IPS-20b (cell line): ENCODE measurements at regions not wholly inside any gene's neighbourhood (a gene's known extent, or its start where the extent isn't known, plus 50 kb on each side); places are given as distances from the start of the nearest gene placed in this dataset.

Experiments
- H3K27ac ChIP-seq: one replicate; pipeline ENCODE4 v1.5.1; 2013; ENCODE audit warnings: low read length
- H3K27me3 ChIP-seq: 2 replicates; pipeline ENCODE4 v1.6.1; 2013; ENCODE audit warnings: mild to moderate bottlenecking, low read length, inconsistent platforms; ENCODE audit not compliant: insufficient read depth
- H3K36me3 ChIP-seq: 2 replicates; pipeline ENCODE4 v1.6.1; 2013; ENCODE audit warnings: low read depth, mild to moderate bottlenecking, inconsistent platforms, low read length, moderate library complexity; ENCODE audit not compliant: insufficient read depth
- H3K4me1 ChIP-seq: 2 replicates; pipeline ENCODE4 v1.6.1; 2013; ENCODE audit warnings: mild to moderate bottlenecking, control low read depth, inconsistent platforms, low read length, moderate library complexity; ENCODE audit not compliant: insufficient read depth
- H3K4me3 ChIP-seq: 2 replicates; pipeline ENCODE4 v1.5.1; 2013; ENCODE audit warnings: mild to moderate bottlenecking, low read length, inconsistent platforms
- H3K9ac ChIP-seq: 2 replicates; pipeline ENCODE4 v1.6.1; 2013; ENCODE audit warnings: low read depth, mild to moderate bottlenecking, inconsistent platforms, low read length, moderate library complexity
- H3K9me3 ChIP-seq: 2 replicates; pipeline ENCODE4 v1.6.1; 2013; ENCODE audit warnings: mild to moderate bottlenecking, low read depth, low read length, inconsistent platforms; ENCODE audit not compliant: insufficient read depth

DNA sequence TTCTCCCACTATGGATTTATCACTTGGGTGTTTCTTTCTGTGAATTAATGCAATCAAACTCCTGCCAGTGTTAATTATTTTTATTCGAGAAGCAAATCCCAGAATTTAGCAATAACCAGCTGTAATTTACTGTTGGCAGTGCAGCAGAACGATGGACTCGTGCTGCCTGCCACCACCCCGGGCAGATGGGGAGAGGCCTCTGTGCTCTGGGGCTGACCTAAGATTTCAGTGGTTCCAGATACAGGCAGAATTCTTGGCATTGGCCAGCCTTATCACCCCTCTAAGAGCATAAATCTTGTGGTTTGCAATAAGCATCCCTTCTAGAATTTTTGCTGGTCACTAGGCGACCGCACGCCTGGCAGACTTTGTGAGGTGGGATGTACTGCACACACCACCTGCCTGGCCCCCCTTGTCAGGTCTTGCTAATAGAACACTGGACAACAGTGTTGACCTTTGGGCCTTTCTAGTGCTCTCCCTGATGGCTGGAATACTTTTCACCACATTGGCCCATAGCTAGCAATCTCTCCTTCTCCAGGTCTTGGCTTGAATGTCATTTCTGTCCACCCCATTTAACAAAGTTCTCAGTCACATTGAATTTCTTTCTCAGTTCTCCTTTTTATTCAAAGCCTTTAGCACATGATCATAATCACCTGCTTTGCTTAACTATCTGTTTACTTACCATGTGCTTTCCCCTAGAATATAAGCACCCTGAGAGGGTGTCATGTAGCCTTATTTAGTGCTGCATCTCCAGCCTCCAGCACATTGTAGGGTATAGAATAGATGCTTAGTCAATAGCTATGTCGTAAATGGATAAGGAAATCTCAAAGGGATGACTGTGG lies 122.1 kb upstream of the DYNLRB2 start:
- Histone ChIP-seq H3K9me3 (no peaks in the 10 kb centered on the region), H3K27ac (no peak overlapping the region), H3K9ac (no peak overlapping the region), H3K4me3 (no peak overlapping the region), H3K36me3 (no peaks in the 10 kb centered on the region), H3K27me3 (no peaks in the 10 kb centered on the region), H3K4me1 (no peaks in the 10 kb centered on the region)

DNA sequence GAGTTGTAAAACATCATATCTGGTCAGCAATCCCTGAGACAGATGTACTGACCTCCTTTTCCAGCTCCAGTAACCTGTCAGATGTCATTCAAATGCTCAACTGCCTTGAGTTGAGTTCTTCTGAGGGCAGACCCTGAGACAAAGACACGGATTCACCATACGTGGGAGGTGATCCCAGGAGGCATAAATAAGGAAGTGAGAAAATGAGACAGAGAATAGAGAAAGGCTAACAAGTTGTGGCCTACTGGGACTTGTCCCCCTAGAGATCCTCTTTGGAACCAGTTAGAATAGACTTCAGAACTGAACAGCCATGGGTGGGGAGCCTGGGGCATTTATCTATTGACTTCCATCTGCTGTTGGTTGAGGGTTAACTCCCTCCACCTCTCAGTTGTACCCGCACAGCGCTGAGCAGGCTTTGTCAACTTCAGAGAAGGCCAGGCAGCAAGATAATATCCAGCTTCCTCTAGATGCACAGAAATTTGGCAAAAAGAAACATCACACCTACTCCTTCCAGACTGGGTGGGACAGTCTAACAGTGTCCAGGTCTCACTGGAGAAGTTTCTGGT lies 123.0 kb upstream of the DYNLRB2 start:
- Histone ChIP-seq H3K9ac (no peak overlapping the region), H3K36me3 (no peaks in the 10 kb centered on the region), H3K27me3 (no peaks in the 10 kb centered on the region), H3K9me3 (no peaks in the 10 kb centered on the region), H3K27ac (no peak overlapping the region), H3K4me3 (no peak overlapping the region), H3K4me1 (no peaks in the 10 kb centered on the region)

DNA sequence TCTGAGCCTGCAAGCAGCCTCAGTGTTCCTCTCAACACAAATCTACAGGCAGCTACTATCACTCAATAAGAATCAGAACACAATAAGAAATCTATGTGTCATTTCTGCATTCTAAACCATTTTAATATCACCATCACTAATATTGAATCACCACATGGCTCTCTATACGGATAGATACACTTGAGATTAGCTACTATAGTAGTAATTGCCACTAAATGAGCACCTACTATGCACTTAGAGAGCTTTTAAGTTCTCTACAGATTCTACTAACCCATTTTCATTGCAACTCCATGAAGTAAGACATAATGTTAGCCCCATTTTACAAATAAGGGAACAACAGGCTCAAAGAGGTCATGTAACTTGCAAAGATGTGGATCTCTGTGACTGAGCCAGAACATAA lies 132.8 kb upstream of the DYNLRB2 start:
- H3K4me3 ChIP-seq = no peak overlapping the region
- no peaks in the 10 kb centered on the region for H3K4me1 ChIP-seq
- H3K27ac ChIP-seq = no peak overlapping the region

DNA sequence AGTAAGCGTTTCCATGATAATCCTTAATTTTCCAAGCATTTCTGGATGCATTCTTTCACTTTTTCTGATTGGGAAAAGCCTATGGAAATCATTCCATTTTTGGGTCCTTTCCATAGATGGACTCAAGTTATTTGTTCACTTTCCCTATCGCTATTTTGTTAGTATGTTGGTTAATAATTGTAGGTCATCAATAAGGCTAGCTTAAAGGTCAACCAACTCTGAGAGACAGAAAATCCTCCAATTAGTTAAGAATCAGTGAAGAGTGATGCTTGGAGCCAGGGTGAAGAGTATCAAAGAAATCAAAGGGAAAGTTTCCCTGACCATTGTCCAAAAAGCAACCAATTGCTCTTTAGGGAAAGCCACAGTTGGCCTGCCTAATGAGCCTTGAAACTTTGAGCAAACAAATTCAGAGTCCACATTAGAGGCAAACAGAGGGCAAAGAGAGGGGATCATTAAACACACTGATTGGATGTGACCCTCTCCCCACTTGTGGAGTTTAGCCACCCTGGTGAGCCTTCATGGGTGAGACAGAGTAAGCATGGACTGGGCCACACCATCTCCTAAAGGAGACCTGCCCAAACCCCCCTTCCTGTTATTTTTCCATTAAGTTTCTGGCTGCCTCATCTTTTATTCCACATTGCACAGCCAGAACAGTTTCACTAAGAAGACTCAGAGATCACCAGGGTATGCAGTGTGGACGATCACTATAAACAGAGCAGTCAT lies 133.4 kb upstream of the DYNLRB2 start:
- Histone ChIP-seq H3K9ac (no peak overlapping the region), H3K36me3 (no peaks in the 10 kb centered on the region), H3K9me3 (no peaks in the 10 kb centered on the region), H3K27ac (no peak overlapping the region), H3K4me3 (no peak overlapping the region), H3K27me3 (no peaks in the 10 kb centered on the region), H3K4me1 (no peaks in the 10 kb centered on the region)

More for the DNA sequence above, 132.8 kb upstream of the DYNLRB2 start:
- Histone ChIP-seq H3K9ac (no peak overlapping the region), H3K9me3 (no peaks in the 10 kb centered on the region), H3K36me3 (no peaks in the 10 kb centered on the region), H3K27me3 (no peaks in the 10 kb centered on the region)

DNA sequence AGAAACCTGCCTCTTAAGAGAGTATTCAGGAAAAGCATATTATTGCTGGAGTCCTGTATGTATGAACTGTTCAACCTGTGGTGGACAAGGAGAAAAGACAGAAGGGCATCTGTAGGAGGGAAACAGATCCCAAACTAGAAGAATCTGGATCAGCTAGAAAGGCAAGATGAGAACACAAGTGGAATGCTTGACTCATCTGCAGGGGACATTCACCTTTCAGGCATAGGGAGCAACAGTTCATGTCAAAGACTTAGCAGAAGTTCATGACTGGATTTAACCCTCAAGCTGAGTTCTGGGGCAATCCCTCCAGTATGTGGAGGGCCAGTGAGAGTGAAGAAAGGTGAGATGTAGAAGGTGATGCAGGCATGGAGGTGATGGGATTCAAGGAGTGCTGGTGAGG lies 135.9 kb upstream of the DYNLRB2 start:
- no peaks in the 10 kb centered on the region for H3K4me1 ChIP-seq

DNA sequence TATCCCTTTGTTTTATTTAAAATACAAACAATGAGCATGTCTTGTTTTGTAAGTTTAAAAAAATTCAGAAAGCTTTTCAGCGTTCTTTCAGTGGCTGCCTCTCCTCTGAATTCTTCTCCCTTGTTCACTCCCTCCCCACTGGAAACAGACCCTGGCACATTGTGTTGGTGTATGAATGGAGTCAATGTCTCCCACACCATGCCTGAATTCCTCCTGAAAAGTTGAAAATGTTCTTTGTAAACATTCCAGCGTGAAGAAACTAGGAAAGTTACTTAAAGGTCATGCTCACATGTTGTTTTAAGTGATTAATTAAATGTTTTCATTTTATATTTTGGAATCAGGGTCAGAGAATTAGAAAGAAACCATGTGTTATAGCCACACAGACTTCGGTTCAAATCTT lies 136.9 kb upstream of the DYNLRB2 start:
- Histone ChIP-seq H3K36me3 (no peaks in the 10 kb centered on the region), H3K27me3 (no peaks in the 10 kb centered on the region), H3K27ac (no peak overlapping the region), H3K9me3 (no peaks in the 10 kb centered on the region), H3K4me3 (no peak overlapping the region), H3K9ac (no peak overlapping the region), H3K4me1 (no peaks in the 10 kb centered on the region)

More for the DNA sequence above, 135.9 kb upstream of the DYNLRB2 start:
- Histone ChIP-seq H3K36me3 (no peaks in the 10 kb centered on the region), H3K4me3 (no peak overlapping the region), H3K9me3 (no peaks in the 10 kb centered on the region), H3K9ac (no peak overlapping the region), H3K27me3 (no peaks in the 10 kb centered on the region), H3K27ac (no peak overlapping the region)

DNA sequence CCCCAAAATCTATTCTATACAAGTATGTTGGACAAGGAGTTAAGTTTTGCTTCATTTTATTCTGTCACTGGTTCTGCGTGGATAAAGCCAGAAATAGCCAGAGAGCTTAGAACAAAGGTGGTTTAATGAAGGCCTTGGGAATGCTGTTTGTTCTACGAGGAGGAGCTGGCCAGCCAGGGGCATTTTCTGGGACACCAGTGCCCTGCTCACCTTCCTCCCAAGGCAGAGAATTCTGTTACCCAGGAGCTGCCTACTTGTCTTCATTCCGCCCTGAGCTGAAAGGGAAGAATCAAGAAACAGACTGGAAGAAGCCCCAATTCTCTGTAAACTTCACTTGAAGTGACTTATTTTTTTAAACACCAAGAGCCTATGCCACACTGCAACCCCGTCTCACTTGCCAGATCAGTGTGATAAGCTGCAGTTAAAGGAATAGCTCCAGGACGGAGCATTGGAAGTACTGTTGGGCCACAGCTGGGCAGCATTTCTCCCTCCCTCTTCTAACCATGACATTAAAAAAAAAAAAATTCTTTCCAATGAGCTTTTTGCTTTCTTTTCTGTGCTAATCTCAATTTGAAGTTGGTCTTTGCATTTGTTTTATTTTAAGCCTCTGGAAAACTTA lies 149.8 kb upstream of the DYNLRB2 start:
- H3K27ac ChIP-seq = no peak overlapping the region
- no peaks in the 10 kb centered on the region; the same call in 1 of the 2 replicates for H3K9me3 ChIP-seq
- no peak overlapping the region for H3K4me3 ChIP-seq
- no peak overlapping the region for H3K9ac ChIP-seq
- H3K36me3 ChIP-seq = no peaks in the 10 kb centered on the region
- peaks cover 4% of the 10 kb centered on the region; the same call in 1 of the 2 replicates for H3K4me1 ChIP-seq
- no peaks in the 10 kb centered on the region for H3K27me3 ChIP-seq

DNA sequence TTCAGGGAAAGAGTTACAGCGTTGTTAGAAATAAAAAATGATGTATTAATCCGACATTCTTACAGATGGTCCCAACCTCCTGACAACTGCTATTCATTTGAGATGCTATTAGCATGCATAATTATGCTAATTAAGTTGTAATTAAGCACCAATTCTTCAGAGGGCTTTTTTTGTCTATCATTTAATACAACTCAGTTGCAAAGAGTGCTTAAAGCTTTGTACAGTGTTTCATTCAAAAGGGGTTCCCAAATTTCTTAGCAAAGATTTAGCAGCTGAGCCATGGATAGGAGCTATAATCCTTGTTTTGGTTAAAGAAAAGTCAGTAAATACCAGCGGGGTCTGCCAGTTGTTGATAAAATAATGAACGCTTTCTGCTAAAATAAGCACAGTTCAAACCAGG lies 150.7 kb upstream of the DYNLRB2 start:
- Histone ChIP-seq H3K4me1 (peaks cover 4% of the 10 kb centered on the region; the same call in 1 of the 2 replicates), H3K36me3 (no peaks in the 10 kb centered on the region), H3K9ac (no peak overlapping the region), H3K27ac (no peak overlapping the region), H3K9me3 (no peaks in the 10 kb centered on the region; the same call in 1 of the 2 replicates), H3K4me3 (no peak overlapping the region), H3K27me3 (no peaks in the 10 kb centered on the region)

DNA sequence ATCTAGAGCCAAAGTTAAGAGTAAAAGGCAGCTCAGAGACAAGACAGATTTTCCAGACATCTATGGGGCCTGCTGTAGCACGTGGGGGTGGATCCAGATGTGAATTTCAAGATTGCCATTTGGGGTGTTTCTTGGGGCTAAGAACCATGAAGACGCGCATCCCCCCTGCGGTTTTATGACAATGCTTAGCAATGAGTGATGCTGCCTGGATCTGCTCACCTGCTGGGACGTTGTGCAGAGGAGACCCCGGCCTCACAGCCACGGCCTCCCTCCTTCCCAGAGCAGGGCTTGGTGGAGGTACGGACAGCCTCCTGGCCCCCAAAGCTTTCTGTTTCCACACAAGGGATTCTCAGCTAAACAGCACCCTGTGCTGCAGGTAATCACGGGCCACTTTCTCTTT lies 151.5 kb upstream of the DYNLRB2 start:
- Histone ChIP-seq H3K36me3 (no peaks in the 10 kb centered on the region), H3K4me3 (no peak overlapping the region), H3K27ac (no peak overlapping the region), H3K9ac (no peak overlapping the region), H3K4me1 (peaks cover 4% of the 10 kb centered on the region; the same call in 1 of the 2 replicates), H3K9me3 (no peaks in the 10 kb centered on the region; the same call in 1 of the 2 replicates), H3K27me3 (no peaks in the 10 kb centered on the region)

DNA sequence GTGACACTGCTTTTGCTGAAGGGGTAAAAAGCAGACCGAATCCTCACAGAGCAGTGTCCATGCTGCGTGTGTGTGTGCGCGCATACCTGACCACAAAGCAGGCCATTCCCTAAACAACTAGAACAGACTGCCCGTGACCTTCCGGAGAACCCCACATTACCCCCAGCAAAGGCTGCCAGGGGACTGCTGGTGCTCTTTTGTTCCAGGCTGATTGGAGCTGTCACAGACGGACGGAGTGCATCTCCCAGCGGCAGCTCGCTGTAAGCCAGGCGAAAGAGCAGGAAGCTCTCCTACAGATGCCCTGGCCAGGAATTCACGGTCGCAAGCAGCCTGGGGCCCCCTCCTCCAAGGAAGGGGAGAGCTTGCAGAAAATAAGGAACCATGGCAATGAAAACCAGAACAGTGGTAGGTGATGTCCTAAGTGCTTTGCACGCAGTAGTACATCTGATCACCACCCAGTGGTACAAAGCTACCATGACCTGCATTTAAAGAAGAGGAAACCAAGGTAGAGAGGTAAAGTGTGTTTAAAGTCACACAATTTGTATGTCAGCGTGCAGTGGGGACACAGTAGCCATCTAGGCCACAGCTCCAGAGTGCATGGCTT lies 153.4 kb upstream of the DYNLRB2 start:
- H3K27me3 ChIP-seq = no peaks in the 10 kb centered on the region
- H3K9ac ChIP-seq = no peak overlapping the region
- H3K27ac ChIP-seq = no peak overlapping the region
- H3K36me3 ChIP-seq = no peaks in the 10 kb centered on the region
- H3K4me3 ChIP-seq = no peak overlapping the region
- no peaks in the 10 kb centered on the region for H3K9me3 ChIP-seq
- H3K4me1 ChIP-seq = peaks cover 4% of the 10 kb centered on the region; the same call in 1 of the 2 replicates

DNA sequence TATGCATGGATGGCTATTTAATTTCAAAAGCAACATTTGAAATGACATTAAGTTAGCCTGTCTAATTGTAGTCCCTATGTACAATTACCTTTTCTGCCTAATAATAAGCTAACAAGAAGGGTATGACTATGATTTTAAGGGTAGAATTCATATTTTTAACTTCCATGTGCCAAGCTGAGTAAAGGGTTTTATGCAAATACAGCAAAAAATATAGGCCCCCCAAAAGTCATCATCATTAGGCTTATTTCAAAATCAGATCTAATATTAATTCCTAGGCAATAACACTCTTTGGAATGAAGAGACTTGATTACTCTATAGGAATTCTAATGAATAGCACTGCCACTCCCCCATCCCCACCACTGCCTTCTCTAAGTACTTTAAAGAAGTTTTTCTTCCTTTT lies 155.9 kb upstream of the DYNLRB2 start:
- Histone ChIP-seq H3K9ac (no peak overlapping the region), H3K36me3 (no peaks in the 10 kb centered on the region), H3K4me3 (no peak overlapping the region), H3K27me3 (no peaks in the 10 kb centered on the region), H3K4me1 (peaks cover 8% of the 10 kb centered on the region; the same call in 1 of the 2 replicates), H3K9me3 (no peaks in the 10 kb centered on the region), H3K27ac (no peak overlapping the region)
